ENCODE measurements at regions not wholly inside any gene's neighbourhood (a gene's known extent, or its start where the extent isn't known, plus 50 kb on each side); places are given as distances from the start of the nearest gene placed in this dataset.
A peak's percentile ranks its signal among the peaks of the same experiment; 100 is the strongest.

DNA sequence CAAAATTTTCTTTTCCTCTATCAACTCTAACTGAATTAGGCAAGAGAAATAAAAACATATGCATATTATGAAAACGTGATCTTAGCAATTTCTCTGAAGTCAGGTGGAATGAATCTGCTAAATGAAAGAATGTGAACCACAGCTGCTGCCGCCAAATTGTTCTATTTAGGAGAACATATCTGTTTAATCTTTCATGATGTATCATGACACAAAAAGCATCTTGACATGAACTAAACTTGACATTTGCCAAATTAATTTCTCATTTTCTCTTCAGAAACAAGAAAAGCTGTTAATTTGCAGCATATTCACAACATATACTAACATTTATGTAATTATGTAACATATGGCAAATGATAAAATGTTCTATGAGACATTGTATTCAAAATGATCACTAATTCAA lies 1237.9 kb downstream of the TECRL start:
- no peak overlapping the region for H3K4me3 ChIP-seq (ENCODE audit: low read depth, low read length)
- no peak overlapping the region for H3K27ac ChIP-seq
- no peaks in the 10 kb centered on the region for H3K9me3 ChIP-seq (ENCODE audit: severe bottlenecking)
- TF ChIP-seq, protein P1, sequence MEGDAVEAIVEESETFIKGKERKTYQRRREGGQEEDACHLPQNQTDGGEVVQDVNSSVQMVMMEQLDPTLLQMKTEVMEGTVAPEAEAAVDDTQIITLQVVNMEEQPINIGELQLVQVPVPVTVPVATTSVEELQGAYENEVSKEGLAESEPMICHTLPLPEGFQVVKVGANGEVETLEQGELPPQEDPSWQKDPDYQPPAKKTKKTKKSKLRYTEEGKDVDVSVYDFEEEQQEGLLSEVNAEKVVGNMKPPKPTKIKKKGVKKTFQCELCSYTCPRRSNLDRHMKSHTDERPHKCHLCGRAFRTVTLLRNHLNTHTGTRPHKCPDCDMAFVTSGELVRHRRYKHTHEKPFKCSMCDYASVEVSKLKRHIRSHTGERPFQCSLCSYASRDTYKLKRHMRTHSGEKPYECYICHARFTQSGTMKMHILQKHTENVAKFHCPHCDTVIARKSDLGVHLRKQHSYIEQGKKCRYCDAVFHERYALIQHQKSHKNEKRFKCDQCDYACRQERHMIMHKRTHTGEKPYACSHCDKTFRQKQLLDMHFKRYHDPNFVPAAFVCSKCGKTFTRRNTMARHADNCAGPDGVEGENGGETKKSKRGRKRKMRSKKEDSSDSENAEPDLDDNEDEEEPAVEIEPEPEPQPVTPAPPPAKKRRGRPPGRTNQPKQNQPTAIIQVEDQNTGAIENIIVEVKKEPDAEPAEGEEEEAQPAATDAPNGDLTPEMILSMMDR (IDR thresholded peaks at IDR 0.05; ENCODE audit: low read depth, low read length): no peak
- no peaks in the 10 kb centered on the region for H3K27me3 ChIP-seq (ENCODE audit: insufficient read depth, low read depth, severe bottlenecking)
- no peaks in the 10 kb centered on the region for H3K36me3 ChIP-seq
- no peak for DNase-seq

DNA sequence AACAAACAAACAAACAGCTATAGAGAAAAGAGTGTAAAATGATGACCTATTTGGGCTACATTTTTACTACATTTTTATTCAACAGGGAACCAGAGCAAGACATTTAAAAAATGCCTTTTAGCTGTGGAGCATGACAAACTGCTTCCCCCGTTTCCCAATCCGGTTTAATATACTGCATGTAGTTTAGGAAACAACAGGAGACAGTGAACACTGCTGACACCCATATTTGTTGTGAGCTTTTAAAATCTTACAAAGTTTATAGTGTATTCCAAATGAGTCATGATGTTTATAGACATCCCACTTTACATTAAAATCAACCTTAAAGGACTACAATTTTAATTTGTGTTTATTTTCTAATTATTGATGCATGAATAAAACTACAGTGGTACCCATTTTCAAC lies 1238.3 kb downstream of the TECRL start:
- Histone ChIP-seq H3K27me3 (ENCODE audit: insufficient read depth, low read depth, severe bottlenecking) (no peaks in the 10 kb centered on the region), H3K36me3 (no peaks in the 10 kb centered on the region), H3K27ac (no peak overlapping the region), H3K4me3 (ENCODE audit: low read depth, low read length) (no peak overlapping the region), H3K9me3 (ENCODE audit: severe bottlenecking) (no peaks in the 10 kb centered on the region)
- TF ChIP-seq, protein P1 (IDR thresholded peaks at IDR 0.05; ENCODE audit: low read depth, low read length): no peak
- DNase-seq: no peak

DNA sequence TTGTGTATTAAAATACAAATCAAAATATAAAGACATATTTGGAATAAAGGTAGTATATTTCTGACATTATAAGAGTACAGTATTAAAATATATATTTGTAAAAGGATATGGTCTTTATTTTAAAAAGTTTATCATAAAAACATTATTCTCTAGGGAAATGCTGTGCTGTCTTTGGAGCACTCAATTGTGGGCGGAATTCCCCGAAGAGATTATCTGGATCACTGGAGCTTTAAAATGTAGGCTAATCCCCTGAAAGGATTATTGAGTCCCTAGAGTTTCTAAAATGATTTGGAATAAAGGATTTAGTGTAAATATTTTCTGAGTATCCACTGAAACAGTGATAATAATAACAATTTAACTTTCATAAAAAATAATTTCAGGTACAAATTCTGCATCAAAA lies 1239.4 kb downstream of the TECRL start:
- no peaks in the 10 kb centered on the region for H3K9me3 ChIP-seq (ENCODE audit: severe bottlenecking)
- DNase-seq: peak; percentile 40
- TF ChIP-seq, protein P1 (IDR thresholded peaks at IDR 0.05; ENCODE audit: low read depth, low read length): no peak
- no peak overlapping the region for H3K27ac ChIP-seq
- no peak overlapping the region for H3K4me3 ChIP-seq (ENCODE audit: low read depth, low read length)
- no peaks in the 10 kb centered on the region for H3K27me3 ChIP-seq (ENCODE audit: insufficient read depth, low read depth, severe bottlenecking)
- H3K36me3 ChIP-seq: no peaks in the 10 kb centered on the region

DNA sequence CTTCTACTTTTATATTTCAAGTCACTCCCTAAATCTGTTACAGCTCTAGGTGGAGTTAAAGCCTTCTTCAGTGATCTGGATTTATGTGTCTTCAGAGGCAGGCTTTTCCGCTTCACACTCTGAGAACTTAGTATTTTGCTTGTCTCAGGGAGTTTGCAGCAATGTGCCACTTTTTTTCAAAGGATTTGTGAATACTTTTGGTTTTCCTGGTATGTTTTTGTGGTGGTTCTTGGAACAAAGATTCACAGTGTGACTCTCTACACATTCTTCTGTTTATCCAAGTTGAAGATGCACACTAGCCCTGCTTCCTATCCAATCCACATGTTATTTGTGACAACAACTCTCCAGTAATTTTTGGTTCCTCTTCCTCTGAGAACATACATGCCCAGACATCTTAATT lies 1253.7 kb downstream of the TECRL start:
- no peak for DNase-seq
- Histone ChIP-seq H3K4me3 (ENCODE audit: low read depth, low read length) (no peak overlapping the region), H3K27me3 (ENCODE audit: insufficient read depth, low read depth, severe bottlenecking) (no peaks in the 10 kb centered on the region), H3K9me3 (ENCODE audit: severe bottlenecking) (no peaks in the 10 kb centered on the region), H3K27ac (no peak overlapping the region), H3K36me3 (no peaks in the 10 kb centered on the region)
- TF ChIP-seq, protein P1 (IDR thresholded peaks at IDR 0.05; ENCODE audit: low read depth, low read length): no peak

DNA sequence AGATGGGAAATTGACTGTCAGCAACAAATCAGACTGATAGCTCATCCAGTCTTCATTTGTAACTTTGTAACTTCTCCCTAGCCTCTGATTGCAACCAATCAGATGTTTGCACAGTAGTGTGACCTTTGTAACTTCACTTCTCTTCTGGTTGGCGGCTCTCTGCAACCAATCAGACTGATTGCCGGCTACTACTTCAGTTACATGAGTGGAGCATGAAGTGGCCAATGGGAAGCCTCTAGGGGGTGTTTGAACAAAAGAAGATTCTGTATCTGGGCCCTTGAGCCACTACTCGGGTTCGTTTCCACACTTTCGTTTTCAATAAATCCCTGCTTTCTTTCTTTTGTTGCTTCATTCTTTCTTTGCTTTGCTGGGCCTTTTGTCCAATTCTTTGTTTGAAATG lies 1285.8 kb downstream of the TECRL start:
- H3K36me3 ChIP-seq: no peaks in the 10 kb centered on the region
- H3K4me3 ChIP-seq (ENCODE audit: low read depth, low read length): no peak overlapping the region
- no peak overlapping the region for H3K27ac ChIP-seq
- H3K9me3 ChIP-seq (ENCODE audit: severe bottlenecking): no peaks in the 10 kb centered on the region
- H3K27me3 ChIP-seq (ENCODE audit: insufficient read depth, low read depth, severe bottlenecking): no peaks in the 10 kb centered on the region
- DNase-seq: no peak
- TF ChIP-seq, protein P1 (IDR thresholded peaks at IDR 0.05; ENCODE audit: low read depth, low read length): no peak

DNA sequence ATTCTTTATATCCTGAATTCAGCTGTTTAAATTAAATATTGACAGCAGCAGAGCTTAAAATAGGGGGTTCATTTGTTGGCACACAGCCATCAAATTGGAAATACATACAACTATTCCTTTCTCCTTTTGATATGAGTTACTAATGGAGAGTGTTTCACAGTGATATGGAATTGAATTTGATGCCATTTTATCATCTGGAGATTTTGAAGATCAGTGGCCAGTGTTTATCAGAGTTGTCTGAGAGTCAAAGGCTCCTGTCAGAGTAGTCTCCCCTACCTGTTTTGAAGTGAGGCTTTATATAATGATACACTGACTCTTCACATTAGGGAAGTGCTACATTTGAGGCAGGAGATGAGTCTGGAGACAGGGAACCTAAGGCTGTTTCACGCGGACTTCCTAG lies 1286.3 kb downstream of the TECRL start:
- no peaks in the 10 kb centered on the region for H3K27me3 ChIP-seq (ENCODE audit: insufficient read depth, low read depth, severe bottlenecking)
- no peaks in the 10 kb centered on the region for H3K36me3 ChIP-seq
- no peak overlapping the region for H3K4me3 ChIP-seq (ENCODE audit: low read depth, low read length)
- H3K27ac ChIP-seq: no peak overlapping the region
- no peak for DNase-seq
- TF ChIP-seq, protein P1 (IDR thresholded peaks at IDR 0.05; ENCODE audit: low read depth, low read length): no peak
- no peaks in the 10 kb centered on the region for H3K9me3 ChIP-seq (ENCODE audit: severe bottlenecking)
